ENCODE measurements at regions not wholly inside any gene's neighbourhood (a gene's known extent, or its start where the extent isn't known, plus 50 kb on each side); places are given as distances from the start of the nearest gene placed in this dataset.

DNA sequence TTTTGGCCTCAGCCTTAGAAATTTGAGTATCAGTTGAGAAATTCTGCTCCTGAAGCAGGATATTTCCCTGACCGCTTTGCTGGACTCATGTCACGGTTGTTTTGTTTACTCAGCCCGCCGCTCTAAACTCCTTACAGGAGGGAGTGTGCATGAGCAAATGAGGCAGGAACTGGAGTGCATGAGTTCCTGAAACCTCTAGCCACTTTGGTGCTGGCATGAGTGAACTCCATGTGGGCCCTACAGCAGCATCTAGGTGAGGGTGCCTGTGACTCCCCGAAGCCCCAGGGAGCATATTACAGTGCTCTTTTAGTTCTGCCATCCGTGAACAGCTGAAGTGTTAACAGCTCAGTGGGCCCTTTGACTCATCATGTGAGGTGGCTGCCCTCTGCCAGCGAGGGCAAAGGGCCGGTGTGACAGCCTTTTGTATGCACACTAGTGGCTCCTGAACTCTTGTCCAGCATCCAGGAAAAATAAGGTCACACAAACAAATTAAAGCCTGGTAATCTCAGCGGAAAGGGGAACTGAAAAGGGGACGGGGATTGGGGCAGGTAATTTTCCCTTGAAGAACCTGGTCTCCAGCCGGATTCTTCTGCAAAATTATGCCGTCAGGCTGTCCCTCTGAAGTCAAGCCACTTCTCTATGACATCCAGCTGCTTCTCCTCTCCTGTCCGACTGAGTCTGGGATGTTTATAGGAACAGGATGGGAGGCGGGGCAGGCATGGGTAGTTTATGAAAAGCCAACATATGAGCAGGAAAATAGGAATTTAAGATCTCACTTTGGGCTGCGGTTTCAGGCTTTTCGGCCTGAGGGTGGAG, 1668.7 kb downstream of the SUCLG1 start:
- DNase-seq (no peak), ATAC-seq (ENCODE audit: low FRiP score in 2 of 2) (peak in 1 of 2 donors; percentile 8)
- no peak overlapping the region for H3K27ac ChIP-seq
- H3K4me1 ChIP-seq = no peaks in the 10 kb centered on the region
- no peaks in the 10 kb centered on the region for H3K36me3 ChIP-seq
- no peaks in the 10 kb centered on the region for H3K9me3 ChIP-seq
- no peaks in the 10 kb centered on the region for H3K27me3 ChIP-seq
- no peak for TF ChIP-seq EP300 (IDR thresholded peaks at IDR 0.05)
- no peak overlapping the region for H3K4me3 ChIP-seq
- 64 to 69% methylated on average over 15 to 16 of the region's 16 CpGs for WGBS, 2 donors

DNA sequence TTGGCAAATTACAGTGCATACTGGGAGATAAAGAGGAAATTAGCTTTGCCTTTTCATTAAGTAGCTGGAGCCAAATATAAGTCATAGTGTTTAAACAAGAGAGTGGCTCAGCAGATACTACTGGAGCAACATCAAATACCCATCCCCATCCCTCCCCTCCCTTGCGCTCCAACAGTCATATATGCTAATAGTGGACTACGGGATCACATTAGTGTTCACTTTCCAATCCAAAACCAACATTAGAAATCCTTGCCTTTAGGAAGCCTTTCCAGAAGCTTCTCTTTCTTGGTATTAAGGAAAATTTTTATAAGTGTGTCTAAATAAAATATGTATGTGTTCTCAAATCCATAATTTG, 1669.3 kb downstream of the SUCLG1 start:
- 72 to 74% methylated on average over 2 of the region's 2 CpGs for WGBS, 2 donors
- TF ChIP-seq EP300 (IDR thresholded peaks at IDR 0.05) (no peak), POLR2AphosphoS5 (IDR thresholded peaks at IDR 0.05) (no peak), POLR2A (IDR thresholded peaks at IDR 0.05) (no peak)
- TF ChIP-seq, protein P1, sequence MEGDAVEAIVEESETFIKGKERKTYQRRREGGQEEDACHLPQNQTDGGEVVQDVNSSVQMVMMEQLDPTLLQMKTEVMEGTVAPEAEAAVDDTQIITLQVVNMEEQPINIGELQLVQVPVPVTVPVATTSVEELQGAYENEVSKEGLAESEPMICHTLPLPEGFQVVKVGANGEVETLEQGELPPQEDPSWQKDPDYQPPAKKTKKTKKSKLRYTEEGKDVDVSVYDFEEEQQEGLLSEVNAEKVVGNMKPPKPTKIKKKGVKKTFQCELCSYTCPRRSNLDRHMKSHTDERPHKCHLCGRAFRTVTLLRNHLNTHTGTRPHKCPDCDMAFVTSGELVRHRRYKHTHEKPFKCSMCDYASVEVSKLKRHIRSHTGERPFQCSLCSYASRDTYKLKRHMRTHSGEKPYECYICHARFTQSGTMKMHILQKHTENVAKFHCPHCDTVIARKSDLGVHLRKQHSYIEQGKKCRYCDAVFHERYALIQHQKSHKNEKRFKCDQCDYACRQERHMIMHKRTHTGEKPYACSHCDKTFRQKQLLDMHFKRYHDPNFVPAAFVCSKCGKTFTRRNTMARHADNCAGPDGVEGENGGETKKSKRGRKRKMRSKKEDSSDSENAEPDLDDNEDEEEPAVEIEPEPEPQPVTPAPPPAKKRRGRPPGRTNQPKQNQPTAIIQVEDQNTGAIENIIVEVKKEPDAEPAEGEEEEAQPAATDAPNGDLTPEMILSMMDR (IDR thresholded peaks at IDR 0.05) = no peak
- no peaks in the 10 kb centered on the region for H3K4me1 ChIP-seq
- H3K27ac ChIP-seq = no peak overlapping the region
- H3K27me3 ChIP-seq = no peaks in the 10 kb centered on the region
- H3K36me3 ChIP-seq = no peaks in the 10 kb centered on the region
- H3K9me3 ChIP-seq = no peaks in the 10 kb centered on the region
- no peak for ATAC-seq (ENCODE audit: low FRiP score in 2 of 2)
- no peak overlapping the region for H3K4me3 ChIP-seq
- no peak for DNase-seq

DNA sequence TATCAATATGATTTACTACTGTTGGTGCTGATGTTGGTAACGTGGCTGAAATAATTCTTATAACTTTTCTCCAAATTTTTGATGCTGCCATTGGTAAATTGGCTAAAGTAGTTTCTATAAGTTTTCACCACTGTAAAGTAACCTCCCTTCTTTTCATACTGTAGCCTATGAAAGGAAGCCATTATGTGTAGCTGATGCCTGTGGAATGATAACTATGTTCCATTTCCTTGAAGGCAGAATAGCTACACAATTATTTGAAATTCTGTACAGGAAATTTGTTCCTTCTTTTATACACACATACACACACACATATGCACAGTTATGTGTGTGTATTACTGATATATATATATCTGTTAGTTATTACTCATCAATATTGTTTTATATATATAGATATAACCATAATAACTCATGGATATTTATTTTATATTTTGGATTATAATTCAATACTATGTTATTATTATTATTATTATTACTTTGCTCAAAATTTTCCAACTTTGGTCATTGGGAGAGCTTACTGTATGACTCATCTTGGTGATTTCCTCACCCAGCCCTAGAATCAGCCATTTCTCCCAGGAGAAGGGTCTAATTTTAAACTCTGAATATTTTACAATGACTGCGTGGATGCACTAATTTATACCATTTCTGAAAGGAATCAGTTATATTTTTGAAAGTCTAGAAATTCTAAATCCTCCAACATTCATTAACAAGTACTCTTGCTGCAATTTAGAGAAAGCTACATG, 1677.7 kb downstream of the SUCLG1 start:
- H3K9me3 ChIP-seq = no peaks in the 10 kb centered on the region
- H3K4me1 ChIP-seq = no peaks in the 10 kb centered on the region
- H3K4me3 ChIP-seq = no peak overlapping the region
- H3K36me3 ChIP-seq = no peaks in the 10 kb centered on the region
- no peak for TF ChIP-seq POLR2A (IDR thresholded peaks at IDR 0.05)
- TF ChIP-seq, protein P1 (IDR thresholded peaks at IDR 0.05) = no peak
- TF ChIP-seq POLR2AphosphoS5 (IDR thresholded peaks at IDR 0.05) = no peak
- TF ChIP-seq EP300 (IDR thresholded peaks at IDR 0.05) = no peak
- ATAC-seq (ENCODE audit: low FRiP score in 2 of 2) (no peak), DNase-seq (no peak)
- no peaks in the 10 kb centered on the region for H3K27me3 ChIP-seq
- 82 to 88% methylated on average over 2 of the region's 2 CpGs for WGBS, 2 donors
- H3K27ac ChIP-seq = no peak overlapping the region

DNA sequence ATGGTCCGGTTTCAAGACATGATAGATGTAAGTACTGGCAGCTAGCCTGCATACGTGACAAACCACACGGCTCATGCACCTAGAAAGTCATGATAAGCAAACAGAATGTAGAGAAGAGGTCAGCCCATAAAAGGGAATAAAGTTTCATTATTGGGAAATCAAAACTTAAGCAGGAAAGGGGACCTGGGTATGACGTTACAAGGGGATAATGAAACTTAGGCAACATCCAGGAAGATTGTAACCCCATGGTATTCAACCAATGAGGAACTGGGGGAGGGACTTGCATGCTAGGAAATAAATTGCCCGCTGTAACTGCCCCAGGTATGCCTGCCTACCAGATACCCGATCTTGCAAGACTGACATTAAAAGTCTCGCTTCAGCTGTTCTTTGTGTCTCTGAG, 1679.0 kb downstream of the SUCLG1 start:
- ATAC-seq (ENCODE audit: low FRiP score in 2 of 2) = no peak

DNA sequence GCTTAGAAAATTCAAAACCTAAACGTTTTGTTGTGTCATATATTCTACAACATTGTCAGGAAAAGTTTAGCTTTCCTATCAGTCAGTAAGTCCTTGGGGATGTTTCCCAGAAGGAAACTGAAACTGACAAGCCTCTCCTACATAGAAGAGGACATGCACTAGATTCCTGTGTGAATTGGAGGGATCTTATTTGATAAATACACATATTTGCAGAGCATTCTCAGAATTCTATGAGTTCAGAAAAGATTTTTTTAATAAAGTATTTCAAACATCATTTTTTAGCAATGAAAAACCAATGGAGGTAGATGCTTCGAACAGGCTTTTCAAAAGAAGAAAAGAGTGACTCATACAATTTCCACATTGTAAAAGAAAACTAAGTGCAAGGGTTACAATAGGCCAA, 1706.7 kb downstream of the SUCLG1 start:
- H3K36me3 ChIP-seq = no peaks in the 10 kb centered on the region
- H3K27me3 ChIP-seq = no peaks in the 10 kb centered on the region
- no peak overlapping the region for H3K4me3 ChIP-seq
- H3K27ac ChIP-seq = no peak overlapping the region
- H3K9me3 ChIP-seq = peaks cover 0 to 15% (median 10%) of the 10 kb centered on the region in 4 donors
- no peaks in the 10 kb centered on the region for H3K4me1 ChIP-seq
- TF ChIP-seq, protein P1 (IDR thresholded peaks at IDR 0.05) = no peak
- TF ChIP-seq POLR2A (IDR thresholded peaks at IDR 0.05) = no peak
- no peak for TF ChIP-seq EP300 (IDR thresholded peaks at IDR 0.05)
- no peak for TF ChIP-seq POLR2AphosphoS5 (IDR thresholded peaks at IDR 0.05)
- 61 to 74% methylated on average over 2 of the region's 2 CpGs for WGBS, 2 donors
- DNase-seq = no peak
- no peak for ATAC-seq (ENCODE audit: low FRiP score in 2 of 2)

More for the DNA sequence above, 1679.0 kb downstream of the SUCLG1 start:
- H3K4me1 ChIP-seq = no peaks in the 10 kb centered on the region
- no peak overlapping the region for H3K27ac ChIP-seq
- no peak for TF ChIP-seq POLR2AphosphoS5 (IDR thresholded peaks at IDR 0.05)
- no peak for TF ChIP-seq POLR2A (IDR thresholded peaks at IDR 0.05)
- TF ChIP-seq, protein P1 (IDR thresholded peaks at IDR 0.05) = no peak
- TF ChIP-seq EP300 (IDR thresholded peaks at IDR 0.05) = no peak
- no peak overlapping the region for H3K4me3 ChIP-seq
- H3K27me3 ChIP-seq = no peaks in the 10 kb centered on the region
- H3K9me3 ChIP-seq = no peaks in the 10 kb centered on the region
- no peaks in the 10 kb centered on the region for H3K36me3 ChIP-seq
- DNase-seq = no peak
- WGBS, 2 donors = 82 to 84% methylated on average over 7 of the region's 7 CpGs

Data from upper lobe of left lung (tissue), 6 donors.